Kidney (tissue), 13 donors: ENCODE measurements at regions not wholly inside any gene's neighbourhood (a gene's known extent, or its start where the extent isn't known, plus 50 kb on each side); places are given as distances from the start of the nearest gene placed in this dataset.

Experiments used
- DNase-seq, 5 donors: peaks; one replicate each; pipeline ENCODE4 v3.0.0-alpha.2; 2013 to 2020
- FAIRE-seq: peaks from 2 replicates; lab custom pipeline; 2012; peaks lifted over from hg19 to GRCh38; lab: Jason Lieb, UNC
- H3K27ac ChIP-seq, 2 donors: one replicate each; pipeline ENCODE4 v1.7.0; 2013; ENCODE audit warnings: low read depth in 2 of 2, low read length in 2 of 2, inconsistent platforms in 1 of 2
- H3K27me3 ChIP-seq: one replicate; pipeline ENCODE4 v1.7.1; 2013; ENCODE audit warnings: low read length, inconsistent platforms; ENCODE audit not compliant: control insufficient read depth, insufficient read depth
- H3K36me3 ChIP-seq, 3 donors: one replicate each; pipeline versions ENCODE4 v1.7.0 to v1.7.1; 2013; ENCODE audit warnings: low read length in 3 of 3, control low read depth in 1 of 3, inconsistent platforms in 1 of 3; ENCODE audit not compliant: insufficient read depth in 3 of 3, control insufficient read depth in 2 of 3
- H3K4me1 ChIP-seq, 3 donors: one replicate each; pipeline versions ENCODE4 v1.7.0 to v1.7.1; 2013; ENCODE audit warnings: low read length in 3 of 3, inconsistent platforms in 1 of 3, low read depth in 1 of 3; ENCODE audit not compliant: control insufficient read depth in 2 of 3, insufficient read depth in 2 of 3
- H3K4me3 ChIP-seq, 3 donors: one replicate each; pipeline versions ENCODE4 v1.7.0 to v1.8.1; 2013; ENCODE audit warnings: low read length in 3 of 3, control low read depth in 1 of 3, inconsistent platforms in 1 of 3
- H3K9ac ChIP-seq, 3 donors: one replicate each; pipeline versions ENCODE4 v1.7.0 to v1.7.1; 2013; ENCODE audit warnings: low read length in 3 of 3, control low read depth in 1 of 3, inconsistent platforms in 1 of 3
- H3K9me3 ChIP-seq, 3 donors: one replicate each; pipeline versions ENCODE4 v1.7.0 to v1.7.1; 2013; ENCODE audit warnings: low read length in 3 of 3, control low read depth in 1 of 3, inconsistent platforms in 1 of 3; ENCODE audit not compliant: control insufficient read depth in 2 of 3, insufficient read depth in 1 of 3
- CTCF ChIP-seq: IDR thresholded peaks from 3 replicates; pipeline ENCODE4 v1.5.1; 2012; ENCODE audit warnings: mild to moderate bottlenecking, moderate library complexity, borderline replicate concordance; ENCODE audit not compliant: insufficient read depth; ENCODE audit errors: extremely low read depth
- intact Hi-C: fragments of 100-400 bp; cut with DNase I; formaldehyde crosslinking; loops from one replicate; pipeline ENCODE4 v1.11.1; 2022
- donor health status: control.
- donor health status: control.
- donor health status: control.
- donor health status: control.
- donor health status: control.
- donor health status: DM: yes; HTN: yes; CAD: no.
- donor health status: Normal renal cell carcinoma (clear cell type).

GRCh38 chr15:56783156-56783856, 50.0 kb upstream of the ZNF280D start:
- no peak for TF ChIP-seq CTCF
- FAIRE-seq (no peak), DNase-seq (no peak)
- no peak overlapping the region for H3K9ac ChIP-seq
- H3K27me3 ChIP-seq, result no peaks in the 10 kb centered on the region
- H3K36me3 ChIP-seq, result no peaks in the 10 kb centered on the region
- intact Hi-C loops, result no loop called here
- H3K27ac ChIP-seq, result no peak overlapping the region
- no peaks in the 10 kb centered on the region for H3K4me1 ChIP-seq
- H3K9me3 ChIP-seq, result peaks cover 0 to under 1% (median 0%) of the 10 kb centered on the region in 3 donors
- H3K4me3 ChIP-seq, result no peak overlapping the region
